Liver (tissue), 8 donors: ENCODE measurements at regions not wholly inside any gene's neighbourhood (a gene's known extent, or its start where the extent isn't known, plus 50 kb on each side); places are given as distances from the start of the nearest gene placed in this dataset.

ENCODE experiments used
- DNase-seq: peaks from one replicate; pipeline ENCODE4 v3.0.0-alpha.2; 2017; ENCODE audit warnings: low spot score
- H3K27ac ChIP-seq, 2 donors: one replicate each; pipeline ENCODE4 v1.7.0; 2013; ENCODE audit warnings: inconsistent platforms in 2 of 2, low read length in 2 of 2, control low read depth in 1 of 2, low read depth in 1 of 2, mild to moderate bottlenecking in 1 of 2
- H3K27me3 ChIP-seq, 4 donors: one replicate each; pipeline versions ENCODE4 v1.6.1 to v1.7.0; 2013; ENCODE audit warnings: low read length in 3 of 4, inconsistent platforms in 1 of 4, mild to moderate bottlenecking in 1 of 4, moderate library complexity in 1 of 4; ENCODE audit not compliant: control insufficient read depth in 4 of 4, insufficient read depth in 4 of 4
- H3K36me3 ChIP-seq, 4 donors: one replicate each; pipeline versions ENCODE4 v1.6.1 to v1.7.0; 2013; ENCODE audit warnings: low read length in 3 of 4, mild to moderate bottlenecking in 3 of 4, low read depth in 1 of 4, moderate library complexity in 1 of 4; ENCODE audit not compliant: control insufficient read depth in 4 of 4, insufficient read depth in 3 of 4
- H3K4me1 ChIP-seq, 4 donors: one replicate each; pipeline versions ENCODE4 v1.6.1 to v1.7.0; 2013; ENCODE audit warnings: low read length in 3 of 4, mild to moderate bottlenecking in 3 of 4, moderate library complexity in 1 of 4; ENCODE audit not compliant: control insufficient read depth in 4 of 4, insufficient read depth in 4 of 4
- H3K4me3 ChIP-seq, 3 donors: one replicate each; pipeline versions ENCODE4 v1.6.1 to v1.7.0; 2013; ENCODE audit warnings: low read length in 3 of 3, control low read depth in 1 of 3, low read depth in 1 of 3, mild to moderate bottlenecking in 1 of 3
- H3K9ac ChIP-seq, 2 donors: one replicate each; pipeline ENCODE4 v1.7.0; 2013; ENCODE audit warnings: low read length in 2 of 2, mild to moderate bottlenecking in 2 of 2, moderate library complexity in 2 of 2, control low read depth in 1 of 2, low read depth in 1 of 2
- H3K9me3 ChIP-seq, 4 donors: one replicate each; pipeline versions ENCODE4 v1.6.1 to v1.7.0; 2013; ENCODE audit warnings: low read length in 3 of 4; ENCODE audit not compliant: control insufficient read depth in 4 of 4
- CTCF ChIP-seq: fragments of 150-350 bp; IDR thresholded peaks from 2 replicates; pipeline ENCODE4 v1.5.1; 2017; ENCODE audit warnings: improper control_type of control experiment, low read depth, low read length; ENCODE audit not compliant: missing input control
- EGR1 ChIP-seq, 2 donors: IDR thresholded peaks; 2 replicates each; pipeline ENCODE4 v1.6.1; 2016 to 2018; ENCODE audit warnings: antibody characterized with exemption in 2 of 2, low read depth in 2 of 2
- FOXA1 ChIP-seq: IDR thresholded peaks from 2 replicates; pipeline ENCODE4 v1.6.1; 2016; ENCODE audit warnings: antibody characterized with exemption
- FOXA2 ChIP-seq: IDR thresholded peaks from 2 replicates; pipeline ENCODE4 v1.6.1; 2016; ENCODE audit warnings: antibody characterized with exemption
- GABPA ChIP-seq, 2 donors: IDR thresholded peaks in 1 of 2; conservative IDR thresholded peaks in 1 of 2; 2 replicates each; pipeline ENCODE4 v1.6.1; 2016; ENCODE audit warnings: antibody characterized with exemption in 2 of 2, mild to moderate bottlenecking in 1 of 2, moderate library complexity in 1 of 2
- HNF4A ChIP-seq, 2 donors: conservative IDR thresholded peaks; 2 replicates each; pipeline ENCODE4 v1.6.1; 2016; ENCODE audit warnings: antibody characterized with exemption in 2 of 2, mild to moderate bottlenecking in 2 of 2
- HNF4G ChIP-seq: IDR thresholded peaks from 2 replicates; pipeline ENCODE4 v1.6.1; 2016; ENCODE audit warnings: antibody characterized with exemption
- JUND ChIP-seq, 2 donors: IDR thresholded peaks; 2 replicates each; pipeline ENCODE4 v1.6.1; 2016; ENCODE audit warnings: antibody characterized with exemption in 2 of 2
- MAX ChIP-seq: IDR thresholded peaks from 2 replicates; pipeline ENCODE4 v1.6.1; 2016; ENCODE audit warnings: antibody characterized with exemption
- NR2F2 ChIP-seq: IDR thresholded peaks from 2 replicates; pipeline ENCODE4 v1.6.1; 2016; ENCODE audit warnings: antibody characterized with exemption
- RAD21 ChIP-seq, 2 donors: IDR thresholded peaks; 2 replicates each; pipeline ENCODE4 v1.6.1; 2016; ENCODE audit warnings: antibody characterized with exemption in 2 of 2, mild to moderate bottlenecking in 2 of 2
- RXRA ChIP-seq, 2 donors: IDR thresholded peaks; 2 replicates each; pipeline ENCODE4 v1.6.1; 2017 to 2018; ENCODE audit warnings: antibody characterized with exemption in 2 of 2, mild to moderate bottlenecking in 1 of 2
- SP1 ChIP-seq: IDR thresholded peaks from 2 replicates; pipeline ENCODE4 v1.6.1; 2018; ENCODE audit warnings: antibody characterized with exemption, mild to moderate bottlenecking
- TAF1 ChIP-seq: conservative IDR thresholded peaks from 2 replicates; pipeline ENCODE4 v1.6.1; 2016; ENCODE audit warnings: antibody characterized with exemption, mild to moderate bottlenecking
- YY1 ChIP-seq: IDR thresholded peaks from 2 replicates; pipeline ENCODE4 v1.6.1; 2016; ENCODE audit warnings: antibody characterized with exemption, mild to moderate bottlenecking
- ZBTB33 ChIP-seq: IDR thresholded peaks from 2 replicates; pipeline ENCODE4 v1.6.1; 2016; ENCODE audit warnings: antibody characterized with exemption
- WGBS: extraction: QIAGEN DNeasy Blood & Tissue Kit; methylation state at CpG from one replicate; pipeline ENCODE4 v1.1.7; 2013; 5-methylcytosine and 5-hydroxymethylcytosine counted together
- TF ChIP-seq, protein P1 (sequence below): IDR thresholded peaks from 2 replicates; pipeline ENCODE4 v1.6.1; 2016; ENCODE audit warnings: antibody characterized with exemption
- TF ChIP-seq, protein P2 (sequence below): IDR thresholded peaks from 2 replicates; pipeline ENCODE4 v1.6.1; 2016; ENCODE audit warnings: antibody characterized with exemption, mild to moderate bottlenecking
- donor health status: healthy.
- donor health status: healthy.
- donor health status: healthy.
- donor health status: healthy.
- donor health status: healthy.

DNA sequence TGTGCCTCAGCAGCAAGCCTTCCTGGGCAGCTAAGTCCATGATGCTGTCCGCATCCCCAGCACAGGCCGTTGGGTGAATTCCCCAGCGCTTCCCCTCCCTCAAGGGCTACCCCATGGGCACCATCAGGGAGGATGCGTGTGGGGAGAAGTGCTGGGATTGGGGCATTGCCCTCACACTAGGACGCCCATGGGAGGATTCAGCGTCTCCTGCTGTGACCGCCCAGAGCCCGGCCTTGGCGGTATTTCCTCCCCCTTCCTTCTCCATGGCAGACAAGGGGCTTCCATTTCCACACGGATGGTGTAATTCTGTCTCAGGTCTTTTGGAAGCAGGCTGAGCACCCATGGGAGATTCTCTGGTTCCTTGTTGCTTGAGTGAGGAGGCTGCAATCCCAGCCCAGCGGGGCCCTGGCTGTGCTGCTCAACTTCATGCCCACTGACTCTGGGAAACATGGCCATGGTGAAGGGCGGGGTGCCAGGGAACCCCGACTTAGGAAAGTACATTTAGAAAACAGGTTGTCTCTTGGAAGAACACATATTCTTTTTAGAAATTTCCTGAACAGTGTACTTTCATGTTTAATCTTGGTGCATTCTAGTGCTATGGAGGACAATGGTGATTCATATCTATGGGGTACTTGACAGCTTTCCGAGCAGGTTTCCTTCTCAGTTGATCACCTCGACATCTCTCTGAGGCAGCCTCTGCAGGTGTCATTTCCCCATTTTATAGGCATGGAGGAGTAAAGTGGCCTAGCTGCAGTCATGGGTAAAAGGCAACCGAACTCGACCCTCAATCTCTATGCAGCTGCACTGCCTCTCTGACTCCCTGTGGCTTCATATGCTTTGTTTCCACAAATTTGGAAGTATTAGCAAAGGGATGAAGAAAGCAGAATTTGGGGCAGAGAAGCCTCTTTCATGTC, 178.2 kb upstream of the CST7 start:
- no peak for TF ChIP-seq HNF4A (conservative IDR thresholded peaks at IDR 0.05)
- TF ChIP-seq, protein P1, sequence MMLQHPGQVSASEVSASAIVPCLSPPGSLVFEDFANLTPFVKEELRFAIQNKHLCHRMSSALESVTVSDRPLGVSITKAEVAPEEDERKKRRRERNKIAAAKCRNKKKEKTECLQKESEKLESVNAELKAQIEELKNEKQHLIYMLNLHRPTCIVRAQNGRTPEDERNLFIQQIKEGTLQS = no peak
- no peak for TF ChIP-seq HNF4G
- TF ChIP-seq JUND (IDR thresholded peaks at IDR 0.05) = no peak
- no peak for TF ChIP-seq CTCF
- TF ChIP-seq FOXA2 = no peak
- TF ChIP-seq MAX = no peak
- no peak for TF ChIP-seq TAF1
- no peak for TF ChIP-seq RXRA (IDR thresholded peaks at IDR 0.05)
- TF ChIP-seq EGR1 (IDR thresholded peaks at IDR 0.05; ENCODE audit: low read depth in 2 of 2) = no peak
- no peak for TF ChIP-seq NR2F2
- TF ChIP-seq YY1 = no peak
- TF ChIP-seq, protein P2, sequence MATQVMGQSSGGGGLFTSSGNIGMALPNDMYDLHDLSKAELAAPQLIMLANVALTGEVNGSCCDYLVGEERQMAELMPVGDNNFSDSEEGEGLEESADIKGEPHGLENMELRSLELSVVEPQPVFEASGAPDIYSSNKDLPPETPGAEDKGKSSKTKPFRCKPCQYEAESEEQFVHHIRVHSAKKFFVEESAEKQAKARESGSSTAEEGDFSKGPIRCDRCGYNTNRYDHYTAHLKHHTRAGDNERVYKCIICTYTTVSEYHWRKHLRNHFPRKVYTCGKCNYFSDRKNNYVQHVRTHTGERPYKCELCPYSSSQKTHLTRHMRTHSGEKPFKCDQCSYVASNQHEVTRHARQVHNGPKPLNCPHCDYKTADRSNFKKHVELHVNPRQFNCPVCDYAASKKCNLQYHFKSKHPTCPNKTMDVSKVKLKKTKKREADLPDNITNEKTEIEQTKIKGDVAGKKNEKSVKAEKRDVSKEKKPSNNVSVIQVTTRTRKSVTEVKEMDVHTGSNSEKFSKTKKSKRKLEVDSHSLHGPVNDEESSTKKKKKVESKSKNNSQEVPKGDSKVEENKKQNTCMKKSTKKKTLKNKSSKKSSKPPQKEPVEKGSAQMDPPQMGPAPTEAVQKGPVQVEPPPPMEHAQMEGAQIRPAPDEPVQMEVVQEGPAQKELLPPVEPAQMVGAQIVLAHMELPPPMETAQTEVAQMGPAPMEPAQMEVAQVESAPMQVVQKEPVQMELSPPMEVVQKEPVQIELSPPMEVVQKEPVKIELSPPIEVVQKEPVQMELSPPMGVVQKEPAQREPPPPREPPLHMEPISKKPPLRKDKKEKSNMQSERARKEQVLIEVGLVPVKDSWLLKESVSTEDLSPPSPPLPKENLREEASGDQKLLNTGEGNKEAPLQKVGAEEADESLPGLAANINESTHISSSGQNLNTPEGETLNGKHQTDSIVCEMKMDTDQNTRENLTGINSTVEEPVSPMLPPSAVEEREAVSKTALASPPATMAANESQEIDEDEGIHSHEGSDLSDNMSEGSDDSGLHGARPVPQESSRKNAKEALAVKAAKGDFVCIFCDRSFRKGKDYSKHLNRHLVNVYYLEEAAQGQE = no peak
- TF ChIP-seq SP1 = no peak
- TF ChIP-seq FOXA1 = no peak
- TF ChIP-seq GABPA (IDR thresholded peaks at IDR 0.05 in 1 of 2, conservative IDR thresholded peaks at IDR 0.05 in 1 of 2) = no peak
- TF ChIP-seq RAD21 (IDR thresholded peaks at IDR 0.05) = no peak
- TF ChIP-seq ZBTB33 = no peak
- DNase-seq = no peak
- Histone ChIP-seq H3K9ac (no peak overlapping the region), H3K9me3 (peaks cover 0 to 5% (median 0%) of the 10 kb centered on the region in 4 donors), H3K4me1 (no peaks in the 10 kb centered on the region), H3K36me3 (no peaks in the 10 kb centered on the region), H3K4me3 (no peak overlapping the region), H3K27ac (no peak overlapping the region), H3K27me3 (no peaks in the 10 kb centered on the region)
- 90% methylated on average over 17 of the region's 17 CpGs for WGBS
